ENCODE measurements at regions not wholly inside any gene's neighbourhood (a gene's known extent, or its start where the extent isn't known, plus 50 kb on each side); places are given as distances from the start of the nearest gene placed in this dataset.
"Not testable (repeated sequence)": the region's sequence is repeated elsewhere in the genome, so short reads cannot be mapped to it uniquely, and the experiment has no call there.

DNA sequence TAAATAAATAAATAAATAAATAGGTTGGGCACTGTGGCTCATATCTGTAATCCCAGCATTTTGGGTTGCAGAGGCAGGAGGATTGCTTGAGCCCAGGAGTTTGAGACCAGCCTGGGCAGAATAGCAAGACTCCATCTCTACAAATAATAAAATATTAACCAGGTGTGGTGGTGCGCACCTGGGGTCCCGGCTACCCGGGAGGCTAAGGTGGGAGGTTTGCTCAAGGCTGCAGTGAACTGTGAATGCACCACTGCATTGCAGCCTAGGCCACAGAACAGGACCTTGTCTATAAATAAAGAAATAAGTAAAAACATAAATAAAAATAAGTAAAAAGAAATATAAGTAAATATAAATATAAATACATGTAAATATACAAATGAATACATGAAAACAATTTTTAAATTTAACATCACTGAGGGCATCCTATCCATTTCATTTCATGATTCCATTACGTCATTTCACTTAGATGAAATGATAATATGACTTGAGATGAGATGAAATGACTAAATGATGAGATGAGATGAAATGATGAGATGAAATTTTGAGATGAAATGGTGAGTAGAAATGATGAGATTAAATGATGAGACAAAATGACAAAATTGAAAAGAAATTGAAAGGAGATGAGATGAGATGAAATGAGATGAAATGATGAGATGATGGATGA, 233.4 kb downstream of the GOLGA6L6 start:
- H3K27ac Mint-ChIP-seq; H3K27ac ChIP-seq (ENCODE audit: low read length in 2 of 2); H3K4me3 ChIP-seq (ENCODE audit: control extremely low read depth in 1 of 5, extremely low read depth in 1 of 5, insufficient read depth in 1 of 5, low read depth in 2 of 5, low read length in 4 of 5); H3K79me2 ChIP-seq (ENCODE audit: control insufficient read depth, insufficient read depth, low read length); H3K4me2 ChIP-seq (replicated peaks; ENCODE audit: low read depth, low read length, poor library complexity, severe bottlenecking); ATAC-seq (ENCODE audit: low read depth); H3K4me3 Mint-ChIP-seq; H3K9me3 Mint-ChIP-seq (ENCODE audit: insufficient read depth); POLR2A ChIA-PET; H3K4me1 ChIP-seq (ENCODE audit: control insufficient read depth in 2 of 2, insufficient read depth in 2 of 2, low read length in 2 of 2); H4K20me1 ChIP-seq (ENCODE audit: control insufficient read depth, insufficient read depth, low read length, poor library complexity, severe bottlenecking); H3K36me3 ChIP-seq (replicated peaks in 1 of 2; ENCODE audit: control extremely low read depth in 1 of 2, control insufficient read depth in 1 of 2, extremely low read depth in 1 of 2, insufficient read depth in 2 of 2, low read length in 1 of 2); H3K4me1 Mint-ChIP-seq; DNase-seq; H3K27me3 ChIP-seq (replicated peaks in 1 of 4; ENCODE audit: control extremely low read depth in 1 of 4, control insufficient read depth in 3 of 4, insufficient read depth in 4 of 4, low read length in 3 of 4); intact Hi-C loops (cut with micrococcal nuclease); H2AFZ ChIP-seq (ENCODE audit: insufficient read depth, low read depth, low read length, poor library complexity, severe bottlenecking); CTCF ChIA-PET; H3K9ac ChIP-seq (ENCODE audit: low read length); H3K27me3 Mint-ChIP-seq: not testable (repeated sequence)
- WGBS (ENCODE audit: insufficient coverage), result no CpG with 5 or more reads among the region's 4 CpGs
- peaks cover 0 to 31% (median 1%) of the 10 kb centered on the region in 3 donors for H3K9me3 ChIP-seq (ENCODE audit: control extremely low read depth in 1 of 3, control insufficient read depth in 2 of 3, insufficient read depth in 1 of 3, low read length in 2 of 3)

DNA sequence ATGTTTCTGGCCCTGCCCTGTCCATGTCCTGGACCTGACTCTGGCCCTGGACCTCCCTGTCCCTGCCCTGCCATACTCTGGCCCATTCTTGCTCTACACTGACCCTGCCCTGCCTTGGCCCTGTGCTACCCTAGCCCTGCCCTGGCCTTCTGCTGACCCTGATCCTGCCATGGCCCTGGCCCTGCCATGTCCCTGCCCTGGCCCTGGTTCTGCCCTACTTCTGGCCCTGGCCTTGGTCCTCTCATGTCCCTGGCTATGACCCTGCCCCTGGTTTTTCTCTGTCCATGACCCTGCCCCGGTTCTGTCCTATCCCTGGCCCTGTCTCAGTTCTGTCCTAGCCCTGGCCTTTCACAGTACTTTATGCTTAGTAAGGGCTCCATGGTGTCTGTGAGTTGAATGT, 234.5 kb downstream of the GOLGA6L6 start:
- H3K4me1 Mint-ChIP-seq; H3K4me2 ChIP-seq (replicated peaks; ENCODE audit: low read depth, low read length, poor library complexity, severe bottlenecking); intact Hi-C loops (cut with micrococcal nuclease); H3K4me1 ChIP-seq (ENCODE audit: control insufficient read depth in 2 of 2, insufficient read depth in 2 of 2, low read length in 2 of 2); H3K27me3 Mint-ChIP-seq; H2AFZ ChIP-seq (ENCODE audit: insufficient read depth, low read depth, low read length, poor library complexity, severe bottlenecking); CTCF ChIA-PET; H3K4me3 ChIP-seq (ENCODE audit: control extremely low read depth in 1 of 5, extremely low read depth in 1 of 5, insufficient read depth in 1 of 5, low read depth in 2 of 5, low read length in 4 of 5); H3K9me3 Mint-ChIP-seq (ENCODE audit: insufficient read depth); H3K27me3 ChIP-seq (replicated peaks in 1 of 4; ENCODE audit: control extremely low read depth in 1 of 4, control insufficient read depth in 3 of 4, insufficient read depth in 4 of 4, low read length in 3 of 4); DNase-seq; H3K9ac ChIP-seq (ENCODE audit: low read length); H3K27ac Mint-ChIP-seq; POLR2A ChIA-PET; H3K27ac ChIP-seq (ENCODE audit: low read length in 2 of 2); H3K79me2 ChIP-seq (ENCODE audit: control insufficient read depth, insufficient read depth, low read length); H4K20me1 ChIP-seq (ENCODE audit: control insufficient read depth, insufficient read depth, low read length, poor library complexity, severe bottlenecking); H3K4me3 Mint-ChIP-seq; H3K36me3 ChIP-seq (replicated peaks in 1 of 2; ENCODE audit: control extremely low read depth in 1 of 2, control insufficient read depth in 1 of 2, extremely low read depth in 1 of 2, insufficient read depth in 2 of 2, low read length in 1 of 2); ATAC-seq (ENCODE audit: low read depth): not testable (repeated sequence)
- peaks cover 0 to 39% (median 1%) of the 10 kb centered on the region in 3 donors for H3K9me3 ChIP-seq (ENCODE audit: control extremely low read depth in 1 of 3, control insufficient read depth in 2 of 3, insufficient read depth in 1 of 3, low read length in 2 of 3)
- 50% methylated on average over 1 of the region's 1 CpG for WGBS (ENCODE audit: insufficient coverage)

GRCh38 chr15:20306497-20307106, 235.0 kb downstream of the GOLGA6L6 start:
- H3K27me3 ChIP-seq (replicated peaks in 1 of 4; ENCODE audit: control extremely low read depth in 1 of 4, control insufficient read depth in 3 of 4, insufficient read depth in 4 of 4, low read length in 3 of 4); CTCF ChIA-PET; H3K27ac Mint-ChIP-seq; H3K9me3 Mint-ChIP-seq (ENCODE audit: insufficient read depth); H3K4me3 Mint-ChIP-seq; H3K9ac ChIP-seq (ENCODE audit: low read length); H3K36me3 ChIP-seq (replicated peaks in 1 of 2; ENCODE audit: control extremely low read depth in 1 of 2, control insufficient read depth in 1 of 2, extremely low read depth in 1 of 2, insufficient read depth in 2 of 2, low read length in 1 of 2); H3K27ac ChIP-seq (ENCODE audit: low read length in 2 of 2); intact Hi-C loops (cut with micrococcal nuclease); H4K20me1 ChIP-seq (ENCODE audit: control insufficient read depth, insufficient read depth, low read length, poor library complexity, severe bottlenecking); H2AFZ ChIP-seq (ENCODE audit: insufficient read depth, low read depth, low read length, poor library complexity, severe bottlenecking); H3K79me2 ChIP-seq (ENCODE audit: control insufficient read depth, insufficient read depth, low read length); H3K4me2 ChIP-seq (replicated peaks; ENCODE audit: low read depth, low read length, poor library complexity, severe bottlenecking); DNase-seq; H3K4me3 ChIP-seq (ENCODE audit: control extremely low read depth in 1 of 5, extremely low read depth in 1 of 5, insufficient read depth in 1 of 5, low read depth in 2 of 5, low read length in 4 of 5); H3K27me3 Mint-ChIP-seq; H3K4me1 Mint-ChIP-seq; ATAC-seq (ENCODE audit: low read depth); POLR2A ChIA-PET; H3K4me1 ChIP-seq (ENCODE audit: control insufficient read depth in 2 of 2, insufficient read depth in 2 of 2, low read length in 2 of 2): not testable (repeated sequence)
- peaks cover 0 to 44% (median 1%) of the 10 kb centered on the region in 3 donors for H3K9me3 ChIP-seq (ENCODE audit: control extremely low read depth in 1 of 3, control insufficient read depth in 2 of 3, insufficient read depth in 1 of 3, low read length in 2 of 3)
- 75% methylated on average over 3 of the region's 3 CpGs for WGBS (ENCODE audit: insufficient coverage)

- H4K20me1 ChIP-seq (ENCODE audit: control insufficient read depth, insufficient read depth, low read length, poor library complexity, severe bottlenecking); H3K79me2 ChIP-seq (ENCODE audit: control insufficient read depth, insufficient read depth, low read length); H3K27ac Mint-ChIP-seq; H3K4me1 Mint-ChIP-seq; intact Hi-C loops (cut with micrococcal nuclease); H3K9me3 Mint-ChIP-seq (ENCODE audit: insufficient read depth); H2AFZ ChIP-seq (ENCODE audit: insufficient read depth, low read depth, low read length, poor library complexity, severe bottlenecking); H3K27ac ChIP-seq (ENCODE audit: low read length in 2 of 2); H3K36me3 ChIP-seq (replicated peaks in 1 of 2; ENCODE audit: control extremely low read depth in 1 of 2, control insufficient read depth in 1 of 2, extremely low read depth in 1 of 2, insufficient read depth in 2 of 2, low read length in 1 of 2); H3K27me3 Mint-ChIP-seq; H3K4me1 ChIP-seq (ENCODE audit: control insufficient read depth in 2 of 2, insufficient read depth in 2 of 2, low read length in 2 of 2); ATAC-seq (ENCODE audit: low read depth); H3K27me3 ChIP-seq (replicated peaks in 1 of 4; ENCODE audit: control extremely low read depth in 1 of 4, control insufficient read depth in 3 of 4, insufficient read depth in 4 of 4, low read length in 3 of 4); DNase-seq; H3K9ac ChIP-seq (ENCODE audit: low read length); H3K4me3 Mint-ChIP-seq; H3K4me2 ChIP-seq (replicated peaks; ENCODE audit: low read depth, low read length, poor library complexity, severe bottlenecking); POLR2A ChIA-PET; CTCF ChIA-PET; H3K4me3 ChIP-seq (ENCODE audit: control extremely low read depth in 1 of 5, extremely low read depth in 1 of 5, insufficient read depth in 1 of 5, low read depth in 2 of 5, low read length in 4 of 5): not testable (repeated sequence)
- WGBS (ENCODE audit: insufficient coverage), result 90% methylated on average over 7 of the region's 7 CpGs
- peaks cover 0 to 47% (median 1%) of the 10 kb centered on the region in 3 donors for H3K9me3 ChIP-seq (ENCODE audit: control extremely low read depth in 1 of 3, control insufficient read depth in 2 of 3, insufficient read depth in 1 of 3, low read length in 2 of 3)
Observed at GRCh38 chr15:20305912-20306311, 235.7 kb downstream of the GOLGA6L6 start.
